Endothelial cell of umbilical vein (primary cell): ENCODE measurements at regions not wholly inside any gene's neighbourhood (a gene's known extent, or its start where the extent isn't known, plus 50 kb on each side); places are given as distances from the start of the nearest gene placed in this dataset.

ENCODE experiments used
- BruUV-seq: library from RNA; stranded (reverse); fragments of 400-500 nt; replicated peaks from 2 replicates; lab custom pipeline; 2021; lab: Mats Ljungman, UMichigan
- CTCF ChIA-PET: fragments of 300-600, 350-600 bp; sonication (Branson Sonifier 250); formaldehyde crosslinking; loops from one replicate; lab custom pipeline; 2021; ENCODE audit warnings: antibody characterized with exemption, inconsistent platforms; lab: Charles Lee
- POLR2A ChIA-PET: fragments of 300-600, 350-600 bp; sonication (Branson Sonifier 250); formaldehyde crosslinking; loops from one replicate; lab custom pipeline; 2021; ENCODE audit warnings: antibody characterized with exemption, inconsistent platforms; lab: Charles Lee
- DNase-seq: peaks from one replicate; pipeline ENCODE4 v3.0.0-alpha.2; 2011; ENCODE audit warnings: low read depth, low spot score
- FAIRE-seq: peaks from 2 replicates; lab custom pipeline; 2011; peaks lifted over from hg19 to GRCh38; lab: Jason Lieb, UNC
- H2AFZ ChIP-seq: 2 replicates; pipeline ENCODE4 v1.6.0; 2012; ENCODE audit warnings: low read depth, low read length, control low read depth, inconsistent platforms
- H3K27ac ChIP-seq: 2 replicates; pipeline ENCODE4 v1.5.1; 2011; ENCODE audit warnings: low read depth, mild to moderate bottlenecking, control low read depth, low read length, moderate library complexity; ENCODE audit not compliant: insufficient read depth
- H3K27me3 ChIP-seq, 2 experiments: 2 replicates each; pipeline versions ENCODE4 v1.6.0 to v1.6.1; 2011; ENCODE audit warnings: low read length in 2 of 2, mixed read lengths in 1 of 2; ENCODE audit not compliant: control insufficient read depth in 2 of 2, insufficient read depth in 2 of 2
- H3K36me3 ChIP-seq, 2 experiments: 2 replicates in 1 of 2; 3 replicates in 1 of 2; pipeline ENCODE4 v1.5.1; 2011; ENCODE audit warnings: low read length in 2 of 2, mild to moderate bottlenecking in 1 of 2, moderate library complexity in 1 of 2; ENCODE audit not compliant: control insufficient read depth in 2 of 2, insufficient read depth in 2 of 2; ENCODE audit errors: extremely low read depth in 1 of 2
- H3K4me1 ChIP-seq: 3 replicates; pipeline ENCODE4 v1.5.1; 2011; ENCODE audit warnings: mild to moderate bottlenecking, low read length; ENCODE audit not compliant: control insufficient read depth, insufficient read depth; ENCODE audit errors: extremely low read depth
- H3K4me2 ChIP-seq: 2 replicates; pipeline ENCODE4 v1.6.1; 2011; ENCODE audit warnings: low read length, control low read depth, mixed read lengths; ENCODE audit not compliant: insufficient read depth
- H3K4me3 ChIP-seq, 3 experiments: fragments of 200-600 bp in 1 of 3; sonication (generic), shearing (Covaris generic) in 1 of 3; replicated peaks in 1 of 3; 2 replicates each; pipeline ENCODE4 v1.5.1; 2011 to 2016; ENCODE audit warnings: control low read depth in 3 of 3, low read length in 3 of 3, mild to moderate bottlenecking in 2 of 3, inconsistent platforms in 1 of 3, low read depth in 1 of 3, moderate library complexity in 1 of 3; ENCODE audit not compliant: insufficient read depth in 1 of 3
- H3K79me2 ChIP-seq: 2 replicates; pipeline ENCODE4 v1.6.0; 2012; ENCODE audit warnings: low read length, inconsistent platforms; ENCODE audit not compliant: control insufficient read depth, insufficient read depth
- H3K9ac ChIP-seq: replicated peaks from 2 replicates; pipeline ENCODE3; 2011; ENCODE audit warnings: low read length, control low read depth; ENCODE audit not compliant: insufficient read depth; ENCODE audit errors: extremely low read depth
- H3K9me1 ChIP-seq: replicated peaks from 3 replicates; pipeline ENCODE4 v1.6.0; 2011; ENCODE audit warnings: mild to moderate bottlenecking, low read length; ENCODE audit not compliant: control insufficient read depth, insufficient read depth; ENCODE audit errors: extremely low read depth
- H3K9me3 ChIP-seq: replicated peaks from 2 replicates; pipeline ENCODE4 v1.5.1; 2012; ENCODE audit warnings: low read length, inconsistent platforms; ENCODE audit not compliant: control insufficient read depth, insufficient read depth
- H4K20me1 ChIP-seq: replicated peaks from 2 replicates; pipeline ENCODE3; 2011; ENCODE audit warnings: mild to moderate bottlenecking, low read length; ENCODE audit not compliant: control insufficient read depth, insufficient read depth; ENCODE audit errors: extremely low read depth
- EZH2 ChIP-seq: IDR thresholded peaks from 2 replicates; pipeline ENCODE4 v1.6.1; 2012; ENCODE audit warnings: borderline replicate concordance, low read depth, mild to moderate bottlenecking, moderate library complexity, low read length, inconsistent platforms; ENCODE audit not compliant: severe bottlenecking
- FOS ChIP-seq: IDR thresholded peaks from 2 replicates; pipeline ENCODE4 v1.6.1; 2011; ENCODE audit warnings: mild to moderate bottlenecking, low read length, moderate library complexity, borderline replicate concordance; ENCODE audit not compliant: insufficient read depth
- GATA2 ChIP-seq: IDR thresholded peaks from 2 replicates; pipeline ENCODE4 v1.7.0; 2011; ENCODE audit warnings: low read depth, mild to moderate bottlenecking, moderate library complexity, mixed read lengths, low read length; ENCODE audit not compliant: insufficient read length, insufficient read depth
- JUN ChIP-seq: IDR thresholded peaks from 2 replicates; pipeline ENCODE4 v1.6.1; 2011; ENCODE audit warnings: borderline replicate concordance, low read depth; ENCODE audit not compliant: insufficient read length, insufficient read depth
- MYC ChIP-seq: IDR thresholded peaks from one replicate; pipeline ENCODE4 v1.6.1; 2011; ENCODE audit warnings: mild to moderate bottlenecking, low read depth, low read length
- POLR2A ChIP-seq: IDR thresholded peaks from 2 replicates; pipeline ENCODE4 v1.6.1; 2012; ENCODE audit warnings: low read depth, mild to moderate bottlenecking, control low read depth, low read length
- POLR2AphosphoS5 ChIP-seq: IDR thresholded peaks from 2 replicates; pipeline ENCODE4 v1.6.1; 2012; ENCODE audit warnings: low read depth, mild to moderate bottlenecking, control low read depth, low read length, moderate library complexity; ENCODE audit not compliant: insufficient read depth
- dilution Hi-C: fragments of 300-500 bp; cut with MboI; formaldehyde crosslinking; loops from one replicate; pipeline ENCODE4 v1.15.0; 2019; ENCODE audit warnings: low sequenced_read_pairs; ENCODE audit not compliant: extremely low pct_ligation_motif_present
- intact Hi-C: fragments of 100-400 bp; cut with micrococcal nuclease; formaldehyde crosslinking; loops from one replicate; pipeline ENCODE4 v1.10.0; 2022
- TF ChIP-seq, protein P1 (sequence below), 2 donors: IDR thresholded peaks; 1 replicate in 1 of 2; 2 replicates in 1 of 2; pipeline ENCODE4 v1.5.1; 2011; ENCODE audit warnings: low read length in 2 of 2, mild to moderate bottlenecking in 2 of 2, moderate library complexity in 2 of 2, control low read depth in 1 of 2, inconsistent platforms in 1 of 2, low read depth in 1 of 2; ENCODE audit not compliant: insufficient read depth in 1 of 2; ENCODE audit errors: extremely low read depth in 1 of 2
- TF ChIP-seq, protein P2 (sequence below): IDR thresholded peaks from 2 replicates; pipeline ENCODE4 v1.6.1; 2011; ENCODE audit not compliant: insufficient read depth, insufficient read length

DNA sequence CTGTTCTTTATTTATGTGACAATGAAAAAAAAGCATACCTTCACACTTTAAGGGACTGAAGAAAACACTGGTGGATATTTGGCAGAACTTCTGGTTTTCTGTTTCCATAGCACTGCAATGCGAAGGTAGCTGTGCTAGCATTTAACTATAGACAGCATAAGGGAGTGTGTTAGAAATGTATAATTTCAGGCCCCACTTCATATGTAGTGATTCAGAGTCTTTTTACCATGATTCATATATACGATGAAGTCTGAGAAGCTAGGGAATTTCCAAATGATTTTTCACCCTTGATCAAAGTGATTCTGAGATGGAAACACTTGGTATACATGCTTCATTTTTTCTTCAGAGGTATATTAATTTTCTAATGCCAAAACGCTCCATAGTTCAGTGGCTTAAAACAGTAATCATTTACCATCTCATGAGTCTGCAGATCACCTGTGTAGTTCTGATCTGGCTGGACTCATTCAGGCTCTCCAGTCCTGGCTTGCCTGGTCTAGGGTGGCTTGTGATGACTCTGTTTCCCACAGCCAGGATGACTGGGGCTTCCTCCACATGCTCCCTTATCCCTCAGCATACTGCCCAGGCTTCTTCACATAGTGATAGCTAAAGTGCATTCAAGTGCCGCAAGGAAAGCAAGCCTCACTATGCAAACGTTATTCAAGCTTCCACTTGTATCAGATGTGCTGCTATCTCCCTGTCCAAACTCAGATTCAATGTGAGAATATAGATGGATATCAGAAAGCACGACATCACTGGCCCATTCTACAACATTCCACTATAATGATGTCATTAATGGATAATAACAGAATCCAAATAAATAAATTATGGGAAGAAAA is 790.1 kb downstream of the TECRL start:
- Histone ChIP-seq H3K4me1 (no peaks in the 10 kb centered on the region), H3K36me3 (no peaks in the 10 kb centered on the region), H3K9me1 (no peaks in the 10 kb centered on the region), H3K79me2 (no peaks in the 10 kb centered on the region), H3K9ac (no peak overlapping the region), H3K9me3 (no peaks in the 10 kb centered on the region), H3K27me3 (no peaks in the 10 kb centered on the region), H3K4me2 (no peak overlapping the region), H2AFZ (no peak overlapping the region), H3K4me3 (no peak overlapping the region), H4K20me1 (no peaks in the 10 kb centered on the region), H3K27ac (no peak overlapping the region)
- DNase-seq = no peak
- POLR2A ChIA-PET = no interaction called here
- intact Hi-C loops = no loop called here
- BruUV-seq = no TSS peak
- no peak for FAIRE-seq
- CTCF ChIA-PET = no interaction called here
- TF ChIP-seq JUN (no peak), POLR2AphosphoS5 (no peak), EZH2 (no peak), MYC (no peak), POLR2A (no peak), GATA2 (no peak), FOS (no peak)
- TF ChIP-seq, protein P1, sequence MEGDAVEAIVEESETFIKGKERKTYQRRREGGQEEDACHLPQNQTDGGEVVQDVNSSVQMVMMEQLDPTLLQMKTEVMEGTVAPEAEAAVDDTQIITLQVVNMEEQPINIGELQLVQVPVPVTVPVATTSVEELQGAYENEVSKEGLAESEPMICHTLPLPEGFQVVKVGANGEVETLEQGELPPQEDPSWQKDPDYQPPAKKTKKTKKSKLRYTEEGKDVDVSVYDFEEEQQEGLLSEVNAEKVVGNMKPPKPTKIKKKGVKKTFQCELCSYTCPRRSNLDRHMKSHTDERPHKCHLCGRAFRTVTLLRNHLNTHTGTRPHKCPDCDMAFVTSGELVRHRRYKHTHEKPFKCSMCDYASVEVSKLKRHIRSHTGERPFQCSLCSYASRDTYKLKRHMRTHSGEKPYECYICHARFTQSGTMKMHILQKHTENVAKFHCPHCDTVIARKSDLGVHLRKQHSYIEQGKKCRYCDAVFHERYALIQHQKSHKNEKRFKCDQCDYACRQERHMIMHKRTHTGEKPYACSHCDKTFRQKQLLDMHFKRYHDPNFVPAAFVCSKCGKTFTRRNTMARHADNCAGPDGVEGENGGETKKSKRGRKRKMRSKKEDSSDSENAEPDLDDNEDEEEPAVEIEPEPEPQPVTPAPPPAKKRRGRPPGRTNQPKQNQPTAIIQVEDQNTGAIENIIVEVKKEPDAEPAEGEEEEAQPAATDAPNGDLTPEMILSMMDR (IDR thresholded peaks at IDR 0.05; ENCODE audit: extremely low read depth in 1 of 2, insufficient read depth in 1 of 2, low read depth in 1 of 2, low read length in 2 of 2) = no peak
- TF ChIP-seq, protein P2, sequence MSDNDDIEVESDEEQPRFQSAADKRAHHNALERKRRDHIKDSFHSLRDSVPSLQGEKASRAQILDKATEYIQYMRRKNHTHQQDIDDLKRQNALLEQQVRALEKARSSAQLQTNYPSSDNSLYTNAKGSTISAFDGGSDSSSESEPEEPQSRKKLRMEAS = no peak
- dilution Hi-C loops = no loop called here
